Mesothelial cell of epicardium (in vitro differentiated cells): ENCODE measurements at regions not wholly inside any gene's neighbourhood (a gene's known extent, or its start where the extent isn't known, plus 50 kb on each side); places are given as distances from the start of the nearest gene placed in this dataset.

Experiments used
- DNase-seq, 2 experiments: peaks; one replicate each; pipeline ENCODE4 v3.0.0; 2021; ENCODE audit warnings: low spot score in 2 of 2; ENCODE audit not compliant: unreplicated experiment in 2 of 2
- H3K27ac Mint-ChIP-seq: 2 replicates; pipeline ENCODE4 v1.8.0; 2021; ENCODE audit warnings: mixed read lengths
- H3K27me3 Mint-ChIP-seq: 2 replicates; pipeline ENCODE4 v1.8.0; 2021; ENCODE audit warnings: low read depth, mixed read lengths
- H3K36me3 Mint-ChIP-seq: 2 replicates; pipeline ENCODE4 v1.8.0; 2021; ENCODE audit warnings: mixed read lengths
- H3K4me1 Mint-ChIP-seq: 2 replicates; pipeline ENCODE4 v1.8.0; 2021; ENCODE audit warnings: mixed read lengths
- H3K4me3 Mint-ChIP-seq: 2 replicates; pipeline ENCODE4 v1.8.0; 2021; ENCODE audit warnings: mild to moderate bottlenecking, moderate library complexity, mixed read lengths
- H3K9me3 Mint-ChIP-seq: 2 replicates; pipeline ENCODE4 v1.8.0; 2021; ENCODE audit warnings: mixed read lengths
- TF ChIP-seq, protein P1 (sequence below): fragments of 200-600 bp; sonication (generic); IDR thresholded peaks from one replicate; pipeline ENCODE4 v1.5.0; 2021; ENCODE audit warnings: antibody characterized with exemption; ENCODE audit not compliant: unreplicated experiment

DNA sequence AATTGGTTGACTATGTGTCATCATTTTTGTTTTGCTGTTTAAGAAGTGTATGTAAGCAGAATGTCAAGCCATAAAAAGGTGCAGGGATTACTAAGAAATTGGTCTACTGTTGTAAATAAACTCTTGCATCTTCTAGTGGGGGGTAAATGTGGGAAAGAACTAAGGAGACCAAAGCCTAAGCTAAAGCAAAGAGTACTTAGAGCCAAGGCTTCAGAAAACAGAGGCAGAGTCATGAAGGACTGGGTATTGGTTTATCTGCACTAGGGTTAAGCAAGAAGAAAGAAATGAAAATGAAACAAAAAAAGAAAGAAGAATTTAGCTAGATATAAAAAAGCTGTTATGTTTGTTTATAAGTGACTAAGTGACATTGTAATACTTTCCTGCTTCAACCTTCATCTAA lies 628.1 kb downstream of the METTL15 start:
- Mint-ChIP-seq H3K27me3 (no peaks in the 10 kb centered on the region), H3K9me3 (peaks cover 8% of the 10 kb centered on the region), H3K27ac (no peak overlapping the region), H3K4me1 (peaks cover 43% of the 10 kb centered on the region), H3K4me3 (no peak overlapping the region), H3K36me3 (no peaks in the 10 kb centered on the region)
- no peak for DNase-seq
- TF ChIP-seq, protein P1, sequence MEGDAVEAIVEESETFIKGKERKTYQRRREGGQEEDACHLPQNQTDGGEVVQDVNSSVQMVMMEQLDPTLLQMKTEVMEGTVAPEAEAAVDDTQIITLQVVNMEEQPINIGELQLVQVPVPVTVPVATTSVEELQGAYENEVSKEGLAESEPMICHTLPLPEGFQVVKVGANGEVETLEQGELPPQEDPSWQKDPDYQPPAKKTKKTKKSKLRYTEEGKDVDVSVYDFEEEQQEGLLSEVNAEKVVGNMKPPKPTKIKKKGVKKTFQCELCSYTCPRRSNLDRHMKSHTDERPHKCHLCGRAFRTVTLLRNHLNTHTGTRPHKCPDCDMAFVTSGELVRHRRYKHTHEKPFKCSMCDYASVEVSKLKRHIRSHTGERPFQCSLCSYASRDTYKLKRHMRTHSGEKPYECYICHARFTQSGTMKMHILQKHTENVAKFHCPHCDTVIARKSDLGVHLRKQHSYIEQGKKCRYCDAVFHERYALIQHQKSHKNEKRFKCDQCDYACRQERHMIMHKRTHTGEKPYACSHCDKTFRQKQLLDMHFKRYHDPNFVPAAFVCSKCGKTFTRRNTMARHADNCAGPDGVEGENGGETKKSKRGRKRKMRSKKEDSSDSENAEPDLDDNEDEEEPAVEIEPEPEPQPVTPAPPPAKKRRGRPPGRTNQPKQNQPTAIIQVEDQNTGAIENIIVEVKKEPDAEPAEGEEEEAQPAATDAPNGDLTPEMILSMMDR, result no peak

DNA sequence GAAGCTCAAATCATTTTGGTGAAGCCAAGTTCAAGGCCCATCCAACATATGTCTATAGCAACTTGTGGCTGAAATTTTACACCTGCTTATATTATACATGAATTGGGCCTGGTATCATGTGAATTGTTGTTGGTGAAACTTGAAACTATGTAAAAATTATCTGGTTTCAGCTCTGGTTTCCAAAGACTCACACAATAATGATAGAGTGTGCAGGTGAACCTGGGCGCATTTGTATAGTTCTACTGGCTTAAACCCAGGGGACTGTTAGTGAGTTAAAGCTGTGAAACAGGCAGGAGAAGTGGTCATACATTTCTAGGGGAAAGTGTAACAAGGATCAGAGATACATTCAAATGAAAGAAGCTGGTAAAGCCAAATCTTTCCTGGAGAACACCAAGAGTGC lies 627.3 kb downstream of the METTL15 start:
- H3K4me3 Mint-ChIP-seq, result no peak overlapping the region

DNA sequence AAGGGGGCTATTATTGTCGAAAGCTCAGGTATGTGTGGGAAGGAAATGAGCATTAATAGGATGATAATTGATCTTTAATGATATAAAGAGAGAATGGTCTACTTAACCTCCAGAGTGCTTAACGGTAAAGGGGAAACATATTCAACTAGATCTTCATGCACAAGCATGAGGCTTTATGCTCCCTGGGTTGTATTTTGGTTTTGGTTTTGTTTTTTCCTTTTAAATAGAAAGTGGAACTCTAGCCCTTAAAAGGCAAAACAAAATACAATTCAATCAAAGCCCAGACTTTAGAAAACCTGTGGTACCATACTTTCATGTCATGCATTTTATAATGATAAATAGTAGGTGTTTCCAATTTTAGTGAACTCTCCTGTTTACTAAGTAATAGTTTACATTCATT lies 622.7 kb downstream of the METTL15 start:
- H3K36me3 Mint-ChIP-seq, result no peaks in the 10 kb centered on the region
- TF ChIP-seq, protein P1, result no peak
- H3K27me3 Mint-ChIP-seq, result no peaks in the 10 kb centered on the region
- H3K27ac Mint-ChIP-seq, result no peak overlapping the region
- DNase-seq, result no peak
- peaks cover 22% of the 10 kb centered on the region for H3K4me1 Mint-ChIP-seq
- H3K4me3 Mint-ChIP-seq, result no peak overlapping the region
- H3K9me3 Mint-ChIP-seq, result peaks cover 8% of the 10 kb centered on the region

More for the DNA sequence above, 627.3 kb downstream of the METTL15 start:
- Mint-ChIP-seq H3K9me3 (peaks cover 8% of the 10 kb centered on the region), H3K27me3 (no peaks in the 10 kb centered on the region), H3K27ac (no peak overlapping the region), H3K36me3 (no peaks in the 10 kb centered on the region), H3K4me1 (peaks cover 43% of the 10 kb centered on the region)
- no peak for DNase-seq
- TF ChIP-seq, protein P1, result no peak

DNA sequence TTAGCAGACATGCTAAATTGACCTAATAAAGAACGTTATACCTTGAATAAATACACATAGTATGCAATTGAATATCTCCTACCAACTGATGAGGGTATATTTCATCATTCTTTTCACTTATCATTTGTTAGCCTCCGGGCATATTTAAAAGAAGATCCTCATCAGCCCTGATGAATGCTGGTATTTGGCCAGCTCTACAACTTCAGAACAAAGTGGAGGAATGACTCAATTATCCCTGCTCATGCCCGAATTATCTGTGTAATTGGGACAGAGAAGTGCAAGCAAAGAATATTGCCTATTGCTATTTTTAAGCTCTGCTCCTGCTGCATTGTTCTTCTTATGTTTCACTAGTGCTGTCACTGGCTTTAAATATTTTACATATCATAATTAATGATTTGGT lies 622.1 kb downstream of the METTL15 start:
- TF ChIP-seq, protein P1, result no peak
- DNase-seq, result no peak
- Mint-ChIP-seq H3K36me3 (no peaks in the 10 kb centered on the region), H3K4me3 (no peak overlapping the region), H3K27ac (no peak overlapping the region), H3K4me1 (peaks cover 22% of the 10 kb centered on the region), H3K9me3 (peaks cover 8% of the 10 kb centered on the region), H3K27me3 (no peaks in the 10 kb centered on the region)

DNA sequence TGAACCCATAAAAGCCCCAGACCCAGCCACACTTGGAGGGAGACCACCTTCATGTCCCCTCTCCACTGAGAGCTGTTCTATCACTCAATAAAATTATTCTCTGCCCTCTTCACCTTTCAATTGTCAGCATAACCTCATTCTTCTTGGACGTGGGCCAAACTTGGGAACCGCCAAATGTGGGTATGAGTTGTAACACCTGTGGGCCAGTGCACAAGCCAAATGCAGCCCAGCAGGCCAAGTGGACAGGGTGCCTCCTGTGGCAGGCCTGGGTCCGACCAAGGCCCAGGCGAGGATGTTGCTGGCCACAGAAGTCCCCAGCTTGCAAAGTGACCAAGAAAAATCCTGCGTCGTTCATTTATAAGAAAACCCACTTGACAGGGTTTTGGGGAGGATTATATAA lies 621.2 kb downstream of the METTL15 start:
- H3K27me3 Mint-ChIP-seq, result no peaks in the 10 kb centered on the region
- H3K36me3 Mint-ChIP-seq, result no peaks in the 10 kb centered on the region
- H3K4me3 Mint-ChIP-seq, result no peak overlapping the region
- H3K9me3 Mint-ChIP-seq, result peaks cover 8% of the 10 kb centered on the region
- peaks cover 22% of the 10 kb centered on the region for H3K4me1 Mint-ChIP-seq
- DNase-seq, result no peak
- H3K27ac Mint-ChIP-seq, result no peak overlapping the region
- TF ChIP-seq, protein P1, result no peak

DNA sequence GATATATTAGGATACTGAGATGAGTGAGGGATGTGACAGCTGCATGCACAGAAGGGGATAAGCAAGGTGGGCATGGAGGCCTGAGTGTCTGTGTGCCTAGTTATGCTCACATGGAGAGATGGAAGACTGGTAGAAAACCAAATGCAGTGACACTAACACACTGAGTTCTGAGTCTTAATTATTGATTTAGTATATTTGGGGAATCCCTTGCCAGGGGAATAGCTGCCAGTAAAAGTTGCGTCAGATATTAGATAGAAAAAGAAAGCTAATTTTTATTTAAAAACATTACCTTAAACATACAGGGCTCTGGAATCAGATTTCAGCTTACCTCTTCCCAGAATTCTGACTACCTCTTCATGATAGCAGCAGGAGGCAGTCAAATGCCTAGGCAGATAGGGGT lies 620.5 kb downstream of the METTL15 start:
- Mint-ChIP-seq H3K36me3 (no peaks in the 10 kb centered on the region), H3K4me3 (no peak overlapping the region), H3K9me3 (peaks cover 8% of the 10 kb centered on the region), H3K4me1 (peaks cover 22% of the 10 kb centered on the region), H3K27me3 (no peaks in the 10 kb centered on the region), H3K27ac (no peak overlapping the region)
- TF ChIP-seq, protein P1, result no peak
- DNase-seq, result no peak
